ENCODE measurements at regions not wholly inside any gene's neighbourhood (a gene's known extent, or its start where the extent isn't known, plus 50 kb on each side); places are given as distances from the start of the nearest gene placed in this dataset.
"Not testable (repeated sequence)": the region's sequence is repeated elsewhere in the genome, so short reads cannot be mapped to it uniquely, and the experiment has no call there.

GRCh38 chr16:88263681-88264287 is 119.0 kb upstream of the ZNF469 start:
- 78% methylated on average over 7 of the region's 17 CpGs for WGBS (ENCODE audit: insufficient coverage)
- H3K4me3 Mint-ChIP-seq; H3K4me3 ChIP-seq (ENCODE audit: control insufficient read depth in 1 of 2, extremely low read depth in 1 of 2, low read length in 1 of 2); DNase-seq; CTCF ChIA-PET; H3K36me3 ChIP-seq (ENCODE audit: control insufficient read depth in 2 of 2, extremely low read depth in 1 of 2, insufficient read depth in 1 of 2, low read length in 1 of 2); H3K9me3 Mint-ChIP-seq; H3K9me3 ChIP-seq; H3K27ac ChIP-seq (ENCODE audit: low read length); H3K4me1 Mint-ChIP-seq; ATAC-seq (replicated peaks in 1 of 4); H3K36me3 Mint-ChIP-seq; H3K27ac Mint-ChIP-seq; POLR2A ChIA-PET: not testable (repeated sequence)
- H3K27me3 Mint-ChIP-seq, result peaks cover 11 to 43% of the 10 kb centered on the region in 2 donors
- Histone ChIP-seq H3K27me3 (replicated peaks in 1 of 2; ENCODE audit: control insufficient read depth in 2 of 2, extremely low read depth in 1 of 2, insufficient read depth in 2 of 2, low read length in 1 of 2) (peaks cover 2 to 47% of the 10 kb centered on the region in 2 experiments), H3K4me1 (ENCODE audit: control insufficient read depth in 1 of 2, extremely low read depth in 1 of 2, insufficient read depth in 2 of 2, low read length in 2 of 2) (peaks cover 0 to 15% of the 10 kb centered on the region in 2 experiments)

GRCh38 chr16:88264641-88265285 is 118.0 kb upstream of the ZNF469 start:
- peak; percentile 32 to 72 (median 52) for ATAC-seq (replicated peaks in 1 of 4)
- DNase-seq, result peak in 29 of 35 experiments; percentile 3 to 53 (median 18)
- Histone ChIP-seq H3K27ac (ENCODE audit: low read length) (no peak overlapping the region), H3K4me3 (ENCODE audit: control insufficient read depth in 1 of 2, extremely low read depth in 1 of 2, low read length in 1 of 2) (no peak overlapping the region), H3K4me1 (ENCODE audit: control insufficient read depth in 1 of 2, extremely low read depth in 1 of 2, insufficient read depth in 2 of 2, low read length in 2 of 2) (peaks cover 0 to 15% of the 10 kb centered on the region in 2 experiments), H3K36me3 (ENCODE audit: control insufficient read depth in 2 of 2, extremely low read depth in 1 of 2, insufficient read depth in 1 of 2, low read length in 1 of 2) (no peaks in the 10 kb centered on the region), H3K27me3 (replicated peaks in 1 of 2; ENCODE audit: control insufficient read depth in 2 of 2, extremely low read depth in 1 of 2, insufficient read depth in 2 of 2, low read length in 1 of 2) (peaks cover 2 to 38% of the 10 kb centered on the region in 2 experiments), H3K9me3 (no peaks in the 10 kb centered on the region)
- Mint-ChIP-seq H3K36me3 (no peaks in the 10 kb centered on the region), H3K4me1 (peaks cover 0 to 2% (median 0%) of the 10 kb centered on the region in 3 donors), H3K27me3 (peaks cover 9 to 42% of the 10 kb centered on the region in 2 donors), H3K9me3 (no peaks in the 10 kb centered on the region), H3K4me3 (no peak overlapping the region), H3K27ac (no peak overlapping the region)
- POLR2A ChIA-PET, result no interaction called here
- CTCF ChIA-PET, result no interaction called here
- WGBS (ENCODE audit: insufficient coverage), result 38% methylated on average over 18 of the region's 30 CpGs

GRCh38 chr16:88265286-88265938 is 117.3 kb upstream of the ZNF469 start:
- H3K9me3 ChIP-seq; H3K36me3 Mint-ChIP-seq; POLR2A ChIA-PET; H3K4me1 Mint-ChIP-seq; H3K36me3 ChIP-seq (ENCODE audit: control insufficient read depth in 2 of 2, extremely low read depth in 1 of 2, insufficient read depth in 1 of 2, low read length in 1 of 2); H3K27ac Mint-ChIP-seq; H3K9me3 Mint-ChIP-seq; CTCF ChIA-PET; H3K4me3 ChIP-seq (ENCODE audit: control insufficient read depth in 1 of 2, extremely low read depth in 1 of 2, low read length in 1 of 2); H3K27ac ChIP-seq (ENCODE audit: low read length): not testable (repeated sequence)
- DNase-seq (peak in 22 of 35 experiments; percentile 7 to 61 (median 20)), ATAC-seq (replicated peaks in 1 of 4) (peak in 2 of 4 experiments; percentile 57 to 74)
- WGBS (ENCODE audit: insufficient coverage), result 75% methylated on average over 10 of the region's 25 CpGs
- Mint-ChIP-seq H3K27me3 (peaks cover 7 to 36% of the 10 kb centered on the region in 2 donors), H3K4me3 (peak overlapping the region in 1 of 3 donors; percentile 28)
- peaks cover 0 to 38% of the 10 kb centered on the region in 2 experiments for H3K27me3 ChIP-seq (replicated peaks in 1 of 2; ENCODE audit: control insufficient read depth in 2 of 2, extremely low read depth in 1 of 2, insufficient read depth in 2 of 2, low read length in 1 of 2)
- peaks cover 0 to 15% of the 10 kb centered on the region in 2 experiments for H3K4me1 ChIP-seq (ENCODE audit: control insufficient read depth in 1 of 2, extremely low read depth in 1 of 2, insufficient read depth in 2 of 2, low read length in 2 of 2)

GRCh38 chr16:88266036-88266435 is 116.7 kb upstream of the ZNF469 start:
- DNase-seq; POLR2A ChIA-PET; ATAC-seq (replicated peaks in 1 of 4); H3K4me1 Mint-ChIP-seq; H3K27ac ChIP-seq (ENCODE audit: low read length); H3K36me3 Mint-ChIP-seq; H3K36me3 ChIP-seq (ENCODE audit: control insufficient read depth in 2 of 2, extremely low read depth in 1 of 2, insufficient read depth in 1 of 2, low read length in 1 of 2); H3K4me3 ChIP-seq (ENCODE audit: control insufficient read depth in 1 of 2, extremely low read depth in 1 of 2, low read length in 1 of 2); H3K9me3 ChIP-seq; H3K4me3 Mint-ChIP-seq; CTCF ChIA-PET; H3K27ac Mint-ChIP-seq; H3K9me3 Mint-ChIP-seq: not testable (repeated sequence)
- H3K27me3 Mint-ChIP-seq, result peaks cover 8 to 34% of the 10 kb centered on the region in 2 donors
- H3K27me3 ChIP-seq (replicated peaks in 1 of 2; ENCODE audit: control insufficient read depth in 2 of 2, extremely low read depth in 1 of 2, insufficient read depth in 2 of 2, low read length in 1 of 2), result peaks cover 0 to 36% of the 10 kb centered on the region in 2 experiments
- 77% methylated on average over 4 of the region's 12 CpGs for WGBS (ENCODE audit: insufficient coverage)
- H3K4me1 ChIP-seq (ENCODE audit: control insufficient read depth in 1 of 2, extremely low read depth in 1 of 2, insufficient read depth in 2 of 2, low read length in 2 of 2), result peaks cover 0 to 15% of the 10 kb centered on the region in 2 experiments

- CTCF ChIA-PET; H3K27ac ChIP-seq (ENCODE audit: low read length); H3K4me3 ChIP-seq (ENCODE audit: control insufficient read depth in 1 of 2, extremely low read depth in 1 of 2, low read length in 1 of 2); H3K9me3 Mint-ChIP-seq; H3K36me3 Mint-ChIP-seq; H3K4me1 Mint-ChIP-seq; H3K36me3 ChIP-seq (ENCODE audit: control insufficient read depth in 2 of 2, extremely low read depth in 1 of 2, insufficient read depth in 1 of 2, low read length in 1 of 2); DNase-seq; H3K9me3 ChIP-seq; POLR2A ChIA-PET; ATAC-seq (replicated peaks in 1 of 4); H3K27ac Mint-ChIP-seq; H3K4me3 Mint-ChIP-seq: not testable (repeated sequence)
- H3K4me1 ChIP-seq (ENCODE audit: control insufficient read depth in 1 of 2, extremely low read depth in 1 of 2, insufficient read depth in 2 of 2, low read length in 2 of 2), result peaks cover 0 to 15% of the 10 kb centered on the region in 2 experiments
- 85% methylated on average over 24 of the region's 31 CpGs for WGBS (ENCODE audit: insufficient coverage)
- H3K27me3 Mint-ChIP-seq, result peaks cover 13 to 32% of the 10 kb centered on the region in 2 donors
- H3K27me3 ChIP-seq (replicated peaks in 1 of 2; ENCODE audit: control insufficient read depth in 2 of 2, extremely low read depth in 1 of 2, insufficient read depth in 2 of 2, low read length in 1 of 2), result peaks cover 0 to 32% of the 10 kb centered on the region in 2 experiments
Observed at GRCh38 chr16:88266935-88267551, 115.7 kb upstream of the ZNF469 start.

GRCh38 chr16:88268186-88268970 is 114.4 kb upstream of the ZNF469 start:
- H3K4me3 Mint-ChIP-seq, result not testable (repeated sequence)
- 80% methylated on average over 8 of the region's 20 CpGs for WGBS (ENCODE audit: insufficient coverage)

More at GRCh38 chr16:88268186-88268970, 114.4 kb upstream of the ZNF469 start:
- H3K27ac Mint-ChIP-seq; H3K36me3 Mint-ChIP-seq; DNase-seq; ATAC-seq (replicated peaks in 1 of 4); H3K4me1 Mint-ChIP-seq; H3K36me3 ChIP-seq (ENCODE audit: control insufficient read depth in 2 of 2, extremely low read depth in 1 of 2, insufficient read depth in 1 of 2, low read length in 1 of 2); POLR2A ChIA-PET; H3K9me3 Mint-ChIP-seq; H3K9me3 ChIP-seq; H3K27ac ChIP-seq (ENCODE audit: low read length); H3K4me3 ChIP-seq (ENCODE audit: control insufficient read depth in 1 of 2, extremely low read depth in 1 of 2, low read length in 1 of 2); CTCF ChIA-PET: not testable (repeated sequence)
- H3K27me3 Mint-ChIP-seq, result peaks cover 17 to 24% of the 10 kb centered on the region in 2 donors
- Histone ChIP-seq H3K4me1 (ENCODE audit: control insufficient read depth in 1 of 2, extremely low read depth in 1 of 2, insufficient read depth in 2 of 2, low read length in 2 of 2) (peaks cover 0 to 15% of the 10 kb centered on the region in 2 experiments), H3K27me3 (replicated peaks in 1 of 2; ENCODE audit: control insufficient read depth in 2 of 2, extremely low read depth in 1 of 2, insufficient read depth in 2 of 2, low read length in 1 of 2) (peaks cover 0 to 26% of the 10 kb centered on the region in 2 experiments)

Data from T-cell (primary cell).